ENCODE measurements at regions not wholly inside any gene's neighbourhood (a gene's known extent, or its start where the extent isn't known, plus 50 kb on each side); places are given as distances from the start of the nearest gene placed in this dataset.

DNA sequence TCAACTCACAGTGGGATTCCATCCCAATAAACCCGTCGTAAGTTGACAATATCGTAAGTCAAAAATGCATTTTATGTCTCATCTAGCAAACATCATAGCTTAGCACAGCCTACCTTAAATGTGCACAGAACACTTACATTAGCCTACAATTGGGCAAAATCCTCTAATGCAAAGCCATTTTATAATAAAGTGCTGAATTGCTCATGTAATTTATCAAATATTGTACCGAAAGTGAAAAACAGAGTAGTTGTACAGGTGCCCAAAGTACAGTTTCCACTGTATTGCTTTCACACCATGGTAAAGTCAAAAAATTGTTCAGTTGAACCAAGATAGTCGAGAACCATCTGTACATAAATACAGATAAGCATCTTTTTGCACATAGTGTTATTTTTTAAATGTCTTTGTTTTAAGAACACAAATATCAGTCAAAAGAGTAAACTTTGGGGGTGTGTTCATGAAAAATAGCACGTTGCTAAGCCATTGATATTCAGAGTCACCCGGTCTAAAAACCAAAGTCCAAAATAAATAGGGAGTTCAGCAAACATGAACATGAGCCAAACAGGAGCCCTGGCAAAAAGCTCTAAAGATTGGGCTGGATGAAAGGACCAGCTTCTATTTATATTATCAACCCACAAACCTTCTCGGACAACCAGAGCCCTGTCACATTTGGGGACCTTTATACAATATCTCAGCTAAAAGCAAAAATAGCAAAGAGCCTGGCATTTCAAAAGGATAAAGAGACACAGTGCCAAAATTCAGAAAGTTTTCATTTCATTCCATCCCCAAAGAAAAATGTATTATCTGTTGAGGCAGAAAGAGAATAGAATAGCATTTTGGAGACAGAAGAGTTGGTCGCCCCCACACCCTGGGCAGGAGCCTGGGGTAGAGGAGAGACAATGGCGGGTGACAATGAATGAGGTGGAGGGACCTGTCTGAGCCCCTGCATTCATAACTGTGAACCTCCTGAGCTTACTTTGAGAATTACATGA lies 105.9 kb upstream of the SH3BP4 start:
- TF ChIP-seq, protein P1, sequence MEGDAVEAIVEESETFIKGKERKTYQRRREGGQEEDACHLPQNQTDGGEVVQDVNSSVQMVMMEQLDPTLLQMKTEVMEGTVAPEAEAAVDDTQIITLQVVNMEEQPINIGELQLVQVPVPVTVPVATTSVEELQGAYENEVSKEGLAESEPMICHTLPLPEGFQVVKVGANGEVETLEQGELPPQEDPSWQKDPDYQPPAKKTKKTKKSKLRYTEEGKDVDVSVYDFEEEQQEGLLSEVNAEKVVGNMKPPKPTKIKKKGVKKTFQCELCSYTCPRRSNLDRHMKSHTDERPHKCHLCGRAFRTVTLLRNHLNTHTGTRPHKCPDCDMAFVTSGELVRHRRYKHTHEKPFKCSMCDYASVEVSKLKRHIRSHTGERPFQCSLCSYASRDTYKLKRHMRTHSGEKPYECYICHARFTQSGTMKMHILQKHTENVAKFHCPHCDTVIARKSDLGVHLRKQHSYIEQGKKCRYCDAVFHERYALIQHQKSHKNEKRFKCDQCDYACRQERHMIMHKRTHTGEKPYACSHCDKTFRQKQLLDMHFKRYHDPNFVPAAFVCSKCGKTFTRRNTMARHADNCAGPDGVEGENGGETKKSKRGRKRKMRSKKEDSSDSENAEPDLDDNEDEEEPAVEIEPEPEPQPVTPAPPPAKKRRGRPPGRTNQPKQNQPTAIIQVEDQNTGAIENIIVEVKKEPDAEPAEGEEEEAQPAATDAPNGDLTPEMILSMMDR (IDR thresholded peaks at IDR 0.05) = no peak
- Histone ChIP-seq H3K36me3 (ENCODE audit: control insufficient read depth, insufficient read depth, low read length) (no peaks in the 10 kb centered on the region), H3K4me3 (ENCODE audit: low read length) (no peak overlapping the region), H3K27ac (ENCODE audit: low read length) (no peak overlapping the region), H3K9me3 (ENCODE audit: control insufficient read depth, insufficient read depth, low read length) (no peaks in the 10 kb centered on the region), H3K4me1 (ENCODE audit: control insufficient read depth, insufficient read depth, low read length) (no peaks in the 10 kb centered on the region), H3K27me3 (ENCODE audit: control insufficient read depth, insufficient read depth, low read length) (no peaks in the 10 kb centered on the region)
- intact Hi-C loops (cut with micrococcal nuclease) = no loop called here
- DNase-seq (no peak), ATAC-seq (no peak)
- WGBS (ENCODE audit: insufficient coverage) = 86% methylated on average over 9 of the region's 10 CpGs
- no peak overlapping the region for H3K27ac Mint-ChIP-seq
- H3K27me3 Mint-ChIP-seq (ENCODE audit: low read depth in 2 of 2) = peaks cover 10 to 13% of the 10 kb centered on the region in 2 donors
- H3K36me3 Mint-ChIP-seq = no peaks in the 10 kb centered on the region
- no peaks in the 10 kb centered on the region for H3K4me1 Mint-ChIP-seq
- H3K4me3 Mint-ChIP-seq = no peak overlapping the region
- no peaks in the 10 kb centered on the region for H3K9me3 Mint-ChIP-seq

DNA sequence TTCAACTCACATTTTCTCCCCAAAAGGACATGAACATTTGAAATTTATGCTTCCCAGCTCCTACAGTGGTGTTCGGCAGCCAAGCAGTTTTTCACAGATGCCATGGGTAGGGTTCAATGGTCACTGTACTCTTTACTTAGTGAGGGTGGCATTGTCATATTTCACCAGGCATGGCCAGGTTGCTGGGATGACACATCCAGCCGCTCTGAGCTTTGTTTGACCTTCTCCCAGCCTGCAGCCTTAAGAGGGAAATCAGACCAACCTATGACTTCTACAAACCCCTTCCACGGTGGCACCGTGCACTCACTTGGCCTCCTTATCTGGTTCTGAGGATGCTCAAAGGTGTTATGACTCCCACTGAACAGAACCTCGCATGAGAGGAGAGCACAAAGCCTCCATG lies 108.4 kb upstream of the SH3BP4 start:
- no peak overlapping the region for H3K4me3 Mint-ChIP-seq
- no peak overlapping the region for H3K27ac ChIP-seq (ENCODE audit: low read length)
- no peaks in the 10 kb centered on the region for H3K36me3 Mint-ChIP-seq
- H3K36me3 ChIP-seq (ENCODE audit: control insufficient read depth, insufficient read depth, low read length) = no peaks in the 10 kb centered on the region
- no peak overlapping the region for H3K4me3 ChIP-seq (ENCODE audit: low read length)
- H3K4me1 Mint-ChIP-seq = no peaks in the 10 kb centered on the region
- intact Hi-C loops (cut with micrococcal nuclease) = no loop called here
- peaks cover 2 to 9% of the 10 kb centered on the region in 2 donors for H3K27me3 Mint-ChIP-seq (ENCODE audit: low read depth in 2 of 2)
- no peaks in the 10 kb centered on the region for H3K4me1 ChIP-seq (ENCODE audit: control insufficient read depth, insufficient read depth, low read length)
- whole genome bisulfite sequencing (ENCODE audit: insufficient coverage) = 91% methylated on average over 5 of the region's 5 CpGs
- DNase-seq (no peak), ATAC-seq (no peak)
- no peaks in the 10 kb centered on the region for H3K9me3 Mint-ChIP-seq
- H3K27me3 ChIP-seq (ENCODE audit: control insufficient read depth, insufficient read depth, low read length) = no peaks in the 10 kb centered on the region
- TF ChIP-seq, protein P1 (IDR thresholded peaks at IDR 0.05) = no peak
- H3K27ac Mint-ChIP-seq = no peak overlapping the region
- no peaks in the 10 kb centered on the region for H3K9me3 ChIP-seq (ENCODE audit: control insufficient read depth, insufficient read depth, low read length)

- DNase-seq (no peak), ATAC-seq (no peak)
- Histone ChIP-seq H3K9me3 (ENCODE audit: control insufficient read depth, insufficient read depth, low read length) (no peaks in the 10 kb centered on the region), H3K4me1 (ENCODE audit: control insufficient read depth, insufficient read depth, low read length) (no peaks in the 10 kb centered on the region), H3K27ac (ENCODE audit: low read length) (no peak overlapping the region), H3K27me3 (ENCODE audit: control insufficient read depth, insufficient read depth, low read length) (no peaks in the 10 kb centered on the region), H3K4me3 (ENCODE audit: low read length) (no peak overlapping the region), H3K36me3 (ENCODE audit: control insufficient read depth, insufficient read depth, low read length) (no peaks in the 10 kb centered on the region)
- Mint-ChIP-seq H3K36me3 (no peaks in the 10 kb centered on the region), H3K4me1 (no peaks in the 10 kb centered on the region), H3K27ac (no peak overlapping the region), H3K9me3 (no peaks in the 10 kb centered on the region), H3K4me3 (no peak overlapping the region), H3K27me3 (ENCODE audit: low read depth in 2 of 2) (peaks cover 0 to 15% of the 10 kb centered on the region in 2 donors)
- WGBS (ENCODE audit: insufficient coverage) = 100% methylated on average over 4 of the region's 6 CpGs
- intact Hi-C loops (cut with micrococcal nuclease) = no loop called here
- TF ChIP-seq, protein P1 (IDR thresholded peaks at IDR 0.05) = no peak
These were observed 109.1 kb upstream of the SH3BP4 start for GRCh38 chr2:234842753-234843152.

Measured in natural killer cell (primary cell).